LNCaP clone FGC (cell line): ENCODE measurements at regions not wholly inside any gene's neighbourhood (a gene's known extent, or its start where the extent isn't known, plus 50 kb on each side); places are given as distances from the start of the nearest gene placed in this dataset.

Source experiments
- DNase-seq: peaks from one replicate; pipeline ENCODE4 v3.0.0-alpha.2; 2011; ENCODE audit warnings: low read depth
- H3K4me3 ChIP-seq: 2 replicates; pipeline ENCODE4 v1.5.1; 2011; ENCODE audit warnings: mild to moderate bottlenecking, low read depth, low read length, control low read depth
- TF ChIP-seq, protein P1 (sequence below): IDR thresholded peaks from 2 replicates; pipeline ENCODE4 v1.5.1; 2012; ENCODE audit warnings: mild to moderate bottlenecking; ENCODE audit not compliant: control insufficient read depth, insufficient read depth; ENCODE audit errors: extremely low read depth

- TF ChIP-seq, protein P1, sequence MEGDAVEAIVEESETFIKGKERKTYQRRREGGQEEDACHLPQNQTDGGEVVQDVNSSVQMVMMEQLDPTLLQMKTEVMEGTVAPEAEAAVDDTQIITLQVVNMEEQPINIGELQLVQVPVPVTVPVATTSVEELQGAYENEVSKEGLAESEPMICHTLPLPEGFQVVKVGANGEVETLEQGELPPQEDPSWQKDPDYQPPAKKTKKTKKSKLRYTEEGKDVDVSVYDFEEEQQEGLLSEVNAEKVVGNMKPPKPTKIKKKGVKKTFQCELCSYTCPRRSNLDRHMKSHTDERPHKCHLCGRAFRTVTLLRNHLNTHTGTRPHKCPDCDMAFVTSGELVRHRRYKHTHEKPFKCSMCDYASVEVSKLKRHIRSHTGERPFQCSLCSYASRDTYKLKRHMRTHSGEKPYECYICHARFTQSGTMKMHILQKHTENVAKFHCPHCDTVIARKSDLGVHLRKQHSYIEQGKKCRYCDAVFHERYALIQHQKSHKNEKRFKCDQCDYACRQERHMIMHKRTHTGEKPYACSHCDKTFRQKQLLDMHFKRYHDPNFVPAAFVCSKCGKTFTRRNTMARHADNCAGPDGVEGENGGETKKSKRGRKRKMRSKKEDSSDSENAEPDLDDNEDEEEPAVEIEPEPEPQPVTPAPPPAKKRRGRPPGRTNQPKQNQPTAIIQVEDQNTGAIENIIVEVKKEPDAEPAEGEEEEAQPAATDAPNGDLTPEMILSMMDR: no peak
Observed at GRCh38 chr11:116279511-116279910, 493.3 kb downstream of the BUD13 start.

GRCh38 chr11:116278076-116278475 is 494.7 kb downstream of the BUD13 start:
- no peak overlapping the region for H3K4me3 ChIP-seq
- DNase-seq: no peak
- TF ChIP-seq, protein P1: no peak

More at GRCh38 chr11:116279511-116279910, 493.3 kb downstream of the BUD13 start:
- no peak overlapping the region for H3K4me3 ChIP-seq
- no peak for DNase-seq

GRCh38 chr11:116276051-116277044 is 496.4 kb downstream of the BUD13 start:
- TF ChIP-seq, protein P1: peak; percentile 95
- H3K4me3 ChIP-seq: peak overlapping the region; percentile 40

DNA sequence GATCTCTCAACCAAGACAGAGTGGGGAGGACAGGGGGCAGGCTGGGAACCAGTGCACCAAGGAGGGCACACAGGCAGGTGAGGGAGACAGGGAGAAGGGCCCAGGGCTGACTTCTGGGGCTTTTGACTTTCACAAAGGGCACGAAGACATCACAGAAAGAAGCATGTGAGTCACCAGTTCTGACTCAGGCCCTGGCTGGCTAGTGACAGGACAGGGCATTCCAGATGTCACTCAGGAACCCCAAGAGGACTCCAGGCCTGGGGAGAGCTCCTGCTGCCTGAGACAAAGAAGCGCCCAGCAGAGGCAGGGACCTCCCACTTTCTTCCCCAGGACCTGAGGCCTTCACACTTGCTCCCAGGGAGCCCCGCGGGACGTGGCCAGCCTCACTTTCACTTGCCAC is 497.2 kb downstream of the BUD13 start:
- TF ChIP-seq, protein P1: no peak
- DNase-seq: no peak
- H3K4me3 ChIP-seq: no peak overlapping the region

More at GRCh38 chr11:116276051-116277044, 496.4 kb downstream of the BUD13 start:
- peak; percentile 50 for DNase-seq

GRCh38 chr11:116274521-116274920 is 498.3 kb downstream of the BUD13 start:
- TF ChIP-seq, protein P1: no peak
- no peak overlapping the region for H3K4me3 ChIP-seq
- DNase-seq: no peak

- TF ChIP-seq, protein P1: no peak
- DNase-seq: no peak
Observed at GRCh38 chr11:116272181-116272789, 500.5 kb downstream of the BUD13 start.

GRCh38 chr11:116271479-116271878 is 501.3 kb downstream of the BUD13 start:
- DNase-seq: no peak
- H3K4me3 ChIP-seq: no peak overlapping the region
- TF ChIP-seq, protein P1: no peak

More at GRCh38 chr11:116272181-116272789, 500.5 kb downstream of the BUD13 start:
- no peak overlapping the region for H3K4me3 ChIP-seq
